ENCODE measurements at regions not wholly inside any gene's neighbourhood (a gene's known extent, or its start where the extent isn't known, plus 50 kb on each side); places are given as distances from the start of the nearest gene placed in this dataset.

GRCh38 chr2:236877972-236878371 lies 207.7 kb upstream of the COPS8 start:
- no peak overlapping the region for H3K27ac ChIP-seq (ENCODE audit: low read length)
- peaks cover 3% of the 10 kb centered on the region for H3K4me1 ChIP-seq (ENCODE audit: control insufficient read depth, low read depth, low read length)
- H3K9me3 ChIP-seq (ENCODE audit: control insufficient read depth, low read depth, low read length): peaks cover 7% of the 10 kb centered on the region
- no peaks in the 10 kb centered on the region for H3K27me3 ChIP-seq (ENCODE audit: control insufficient read depth, insufficient read depth, low read length)
- no peak overlapping the region for H3K9ac ChIP-seq (ENCODE audit: low read length)
- no peak overlapping the region for H3K4me3 ChIP-seq (ENCODE audit: low read length)
- H3K36me3 ChIP-seq (ENCODE audit: control insufficient read depth, low read depth, low read length): no peaks in the 10 kb centered on the region

- no peaks in the 10 kb centered on the region for H3K36me3 ChIP-seq (ENCODE audit: control insufficient read depth, low read depth, low read length)
- H3K27me3 ChIP-seq (ENCODE audit: control insufficient read depth, insufficient read depth, low read length): no peaks in the 10 kb centered on the region
- H3K9ac ChIP-seq (ENCODE audit: low read length): no peak overlapping the region
- peaks cover 3% of the 10 kb centered on the region for H3K4me1 ChIP-seq (ENCODE audit: control insufficient read depth, low read depth, low read length)
- peaks cover 7% of the 10 kb centered on the region for H3K9me3 ChIP-seq (ENCODE audit: control insufficient read depth, low read depth, low read length)
- H3K4me3 ChIP-seq (ENCODE audit: low read length): no peak overlapping the region
- no peak overlapping the region for H3K27ac ChIP-seq (ENCODE audit: low read length)
Measured at GRCh38 chr2:236879416-236879963, 206.2 kb upstream of the COPS8 start.

DNA sequence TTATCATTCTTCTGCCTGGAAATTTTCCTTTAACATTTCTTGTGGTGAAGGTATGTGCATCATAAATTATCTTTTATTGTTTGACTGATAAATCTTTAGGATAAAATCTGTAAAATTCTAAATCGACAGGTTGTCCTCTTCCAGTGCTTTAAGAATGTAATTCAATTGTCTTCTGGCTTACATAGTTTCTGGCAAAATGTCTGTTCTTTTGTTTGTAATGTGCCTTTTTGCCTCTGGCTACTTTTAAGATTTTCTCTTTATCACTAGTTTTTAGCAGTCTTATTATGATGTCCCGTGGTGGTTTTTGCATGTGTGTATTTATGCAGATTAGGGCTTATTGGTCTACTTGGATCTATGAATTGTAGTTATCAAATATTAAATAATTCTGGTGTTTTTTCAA lies 203.6 kb upstream of the COPS8 start:
- Histone ChIP-seq H3K27me3 (ENCODE audit: control insufficient read depth, insufficient read depth, low read length) (no peaks in the 10 kb centered on the region), H3K4me3 (ENCODE audit: low read length) (no peak overlapping the region), H3K4me1 (ENCODE audit: control insufficient read depth, low read depth, low read length) (no peaks in the 10 kb centered on the region), H3K36me3 (ENCODE audit: control insufficient read depth, low read depth, low read length) (no peaks in the 10 kb centered on the region), H3K9me3 (ENCODE audit: control insufficient read depth, low read depth, low read length) (peaks cover 7% of the 10 kb centered on the region), H3K9ac (ENCODE audit: low read length) (no peak overlapping the region), H3K27ac (ENCODE audit: low read length) (no peak overlapping the region)

GRCh38 chr2:236882930-236883329 lies 202.8 kb upstream of the COPS8 start:
- no peaks in the 10 kb centered on the region for H3K27me3 ChIP-seq (ENCODE audit: control insufficient read depth, insufficient read depth, low read length)
- H3K36me3 ChIP-seq (ENCODE audit: control insufficient read depth, low read depth, low read length): no peaks in the 10 kb centered on the region
- no peak overlapping the region for H3K27ac ChIP-seq (ENCODE audit: low read length)
- H3K4me3 ChIP-seq (ENCODE audit: low read length): no peak overlapping the region
- no peak overlapping the region for H3K9ac ChIP-seq (ENCODE audit: low read length)
- H3K9me3 ChIP-seq (ENCODE audit: control insufficient read depth, low read depth, low read length): peaks cover 7% of the 10 kb centered on the region
- no peaks in the 10 kb centered on the region for H3K4me1 ChIP-seq (ENCODE audit: control insufficient read depth, low read depth, low read length)

- no peak overlapping the region for H3K27ac ChIP-seq (ENCODE audit: low read length)
- no peaks in the 10 kb centered on the region for H3K27me3 ChIP-seq (ENCODE audit: control insufficient read depth, insufficient read depth, low read length)
Measured at GRCh38 chr2:236883819-236884218, 201.9 kb upstream of the COPS8 start.

DNA sequence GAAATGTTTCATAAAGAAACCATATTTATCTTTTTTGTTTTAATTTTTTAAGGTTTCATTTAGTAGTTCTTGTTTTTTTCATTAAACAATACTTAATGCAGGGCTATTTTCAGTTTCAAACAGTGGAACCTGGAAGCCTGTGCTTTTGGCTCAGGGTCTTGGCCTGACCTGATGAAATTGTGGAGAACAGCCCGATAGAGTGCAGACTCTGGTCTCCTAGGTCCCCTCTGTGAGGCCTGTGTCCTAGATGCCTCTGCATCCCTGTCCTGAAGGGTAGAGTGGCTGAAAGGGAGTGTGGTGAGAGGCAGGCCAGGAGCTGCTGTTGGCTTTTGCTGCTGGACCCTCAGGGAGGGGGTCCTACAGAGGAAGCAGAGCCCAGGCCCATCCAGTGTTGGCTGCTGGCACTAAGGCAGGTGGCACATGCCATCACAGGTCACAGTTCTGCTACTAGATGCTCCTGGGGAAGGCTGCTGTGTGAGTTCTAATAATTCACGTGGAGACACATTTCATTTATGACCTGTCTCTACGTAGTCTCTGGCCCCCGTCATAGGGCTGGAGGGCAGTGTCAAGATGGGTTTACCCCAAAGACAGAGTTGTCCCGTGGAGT lies 201.0 kb upstream of the COPS8 start:
- Histone ChIP-seq H3K9ac (ENCODE audit: low read length) (no peak overlapping the region), H3K36me3 (ENCODE audit: control insufficient read depth, low read depth, low read length) (no peaks in the 10 kb centered on the region), H3K27me3 (ENCODE audit: control insufficient read depth, insufficient read depth, low read length) (no peaks in the 10 kb centered on the region), H3K27ac (ENCODE audit: low read length) (no peak overlapping the region), H3K4me3 (ENCODE audit: low read length) (no peak overlapping the region), H3K4me1 (ENCODE audit: control insufficient read depth, low read depth, low read length) (no peaks in the 10 kb centered on the region), H3K9me3 (ENCODE audit: control insufficient read depth, low read depth, low read length) (peaks cover 7% of the 10 kb centered on the region)

More at GRCh38 chr2:236883819-236884218, 201.9 kb upstream of the COPS8 start:
- Histone ChIP-seq H3K36me3 (ENCODE audit: control insufficient read depth, low read depth, low read length) (no peaks in the 10 kb centered on the region), H3K4me1 (ENCODE audit: control insufficient read depth, low read depth, low read length) (no peaks in the 10 kb centered on the region), H3K9ac (ENCODE audit: low read length) (no peak overlapping the region), H3K9me3 (ENCODE audit: control insufficient read depth, low read depth, low read length) (peaks cover 7% of the 10 kb centered on the region), H3K4me3 (ENCODE audit: low read length) (no peak overlapping the region)

DNA sequence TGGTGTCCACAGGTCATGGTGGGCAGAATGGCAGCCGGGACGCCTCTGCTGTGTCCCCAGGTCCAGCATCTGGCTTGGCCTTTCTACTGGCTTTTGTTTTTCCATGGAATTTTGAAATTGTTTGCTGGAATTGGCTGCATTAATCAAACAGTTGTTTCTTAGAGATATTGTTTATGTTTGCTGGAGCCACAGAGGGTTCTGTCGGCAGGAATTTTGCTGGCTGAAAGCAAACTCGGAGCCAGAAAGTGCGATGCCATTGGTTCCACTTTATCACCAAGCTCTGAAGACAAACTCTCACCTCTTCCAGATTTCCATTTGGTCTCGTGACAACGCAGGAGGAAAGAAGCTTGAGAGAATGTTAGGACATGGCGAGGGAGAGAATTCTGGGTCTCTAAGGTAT lies 199.2 kb upstream of the COPS8 start:
- peaks cover 7% of the 10 kb centered on the region for H3K9me3 ChIP-seq (ENCODE audit: control insufficient read depth, low read depth, low read length)
- H3K27ac ChIP-seq (ENCODE audit: low read length): no peak overlapping the region
- no peaks in the 10 kb centered on the region for H3K4me1 ChIP-seq (ENCODE audit: control insufficient read depth, low read depth, low read length)
- H3K36me3 ChIP-seq (ENCODE audit: control insufficient read depth, low read depth, low read length): no peaks in the 10 kb centered on the region
- no peak overlapping the region for H3K4me3 ChIP-seq (ENCODE audit: low read length)
- H3K9ac ChIP-seq (ENCODE audit: low read length): no peak overlapping the region
- no peaks in the 10 kb centered on the region for H3K27me3 ChIP-seq (ENCODE audit: control insufficient read depth, insufficient read depth, low read length)

DNA sequence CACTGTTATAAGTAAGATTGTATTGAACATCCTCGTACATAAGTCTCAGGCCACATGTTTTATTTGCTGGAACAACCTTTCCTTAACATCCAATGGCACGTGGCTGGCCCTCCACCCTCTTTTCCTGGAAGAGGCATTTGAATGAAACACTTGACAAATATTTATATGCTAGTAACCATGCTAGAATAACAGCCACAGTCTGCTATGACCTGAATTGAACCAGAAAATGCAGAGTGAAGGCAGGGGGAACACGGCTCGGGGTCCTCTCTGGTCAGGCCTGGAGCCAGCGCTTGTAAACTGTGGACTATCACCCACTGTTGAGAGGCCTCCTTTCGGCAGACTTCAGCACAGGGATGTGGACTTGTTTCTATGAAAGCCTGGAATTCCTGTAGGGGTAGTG lies 198.2 kb upstream of the COPS8 start:
- Histone ChIP-seq H3K4me3 (ENCODE audit: low read length) (no peak overlapping the region), H3K4me1 (ENCODE audit: control insufficient read depth, low read depth, low read length) (no peaks in the 10 kb centered on the region), H3K27me3 (ENCODE audit: control insufficient read depth, insufficient read depth, low read length) (no peaks in the 10 kb centered on the region), H3K9me3 (ENCODE audit: control insufficient read depth, low read depth, low read length) (no peaks in the 10 kb centered on the region), H3K36me3 (ENCODE audit: control insufficient read depth, low read depth, low read length) (no peaks in the 10 kb centered on the region), H3K27ac (ENCODE audit: low read length) (no peak overlapping the region), H3K9ac (ENCODE audit: low read length) (no peak overlapping the region)

DNA sequence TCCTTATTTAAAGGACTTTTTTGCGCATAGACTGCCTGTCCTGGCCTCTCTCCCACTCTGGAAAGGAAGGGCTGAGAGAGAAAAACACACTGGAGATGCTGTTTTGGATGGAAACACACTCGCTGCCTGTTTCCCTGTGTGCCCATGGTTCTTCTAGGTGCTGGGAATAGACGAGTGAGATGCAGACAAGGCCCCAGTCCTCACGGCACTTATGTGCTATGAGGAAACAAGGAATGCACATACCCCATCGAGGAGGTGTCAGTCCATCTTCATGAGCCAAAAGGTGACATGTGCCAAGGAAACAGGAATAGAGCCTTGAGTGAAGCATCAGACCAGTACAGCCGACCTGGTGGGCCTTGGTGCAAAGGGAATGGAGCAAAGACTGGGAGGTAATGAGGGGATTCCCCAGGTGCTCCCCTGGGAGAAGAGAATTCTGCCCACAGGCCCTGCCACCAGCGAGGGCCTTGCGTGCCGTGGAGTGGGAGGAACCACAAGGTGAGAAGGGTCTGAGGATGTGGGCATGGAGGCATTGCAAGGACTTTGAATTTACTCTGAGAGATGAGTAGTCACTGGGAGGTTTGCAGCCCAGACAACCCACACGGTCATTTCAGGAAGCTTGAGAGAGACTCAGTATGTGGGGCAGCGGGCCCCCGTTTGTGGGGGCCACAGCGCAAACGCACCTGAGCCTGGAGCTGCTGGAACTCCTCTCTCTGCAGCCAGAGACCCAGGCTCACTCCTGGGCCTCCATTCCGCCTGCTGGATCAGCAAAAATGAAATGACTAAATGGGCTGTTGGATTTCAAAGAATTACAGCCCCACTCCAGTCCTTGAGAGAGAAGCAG lies 197.5 kb upstream of the COPS8 start:
- no peaks in the 10 kb centered on the region for H3K9me3 ChIP-seq (ENCODE audit: control insufficient read depth, low read depth, low read length)
- H3K27ac ChIP-seq (ENCODE audit: low read length): no peak overlapping the region
- H3K36me3 ChIP-seq (ENCODE audit: control insufficient read depth, low read depth, low read length): no peaks in the 10 kb centered on the region
- no peak overlapping the region for H3K4me3 ChIP-seq (ENCODE audit: low read length)
- H3K4me1 ChIP-seq (ENCODE audit: control insufficient read depth, low read depth, low read length): no peaks in the 10 kb centered on the region
- H3K27me3 ChIP-seq (ENCODE audit: control insufficient read depth, insufficient read depth, low read length): no peaks in the 10 kb centered on the region
- H3K9ac ChIP-seq (ENCODE audit: low read length): no peak overlapping the region

- H3K4me3 ChIP-seq (ENCODE audit: low read length): no peak overlapping the region
- H3K36me3 ChIP-seq (ENCODE audit: control insufficient read depth, low read depth, low read length): no peaks in the 10 kb centered on the region
- no peaks in the 10 kb centered on the region for H3K27me3 ChIP-seq (ENCODE audit: control insufficient read depth, insufficient read depth, low read length)
- H3K4me1 ChIP-seq (ENCODE audit: control insufficient read depth, low read depth, low read length): no peaks in the 10 kb centered on the region
- H3K9me3 ChIP-seq (ENCODE audit: control insufficient read depth, low read depth, low read length): no peaks in the 10 kb centered on the region
- no peak overlapping the region for H3K9ac ChIP-seq (ENCODE audit: low read length)
- no peak overlapping the region for H3K27ac ChIP-seq (ENCODE audit: low read length)
Measured at GRCh38 chr2:236888794-236889780, 196.6 kb upstream of the COPS8 start.
